RPMI7951 (cell line): ENCODE measurements at regions not wholly inside any gene's neighbourhood (a gene's known extent, or its start where the extent isn't known, plus 50 kb on each side); places are given as distances from the start of the nearest gene placed in this dataset.
"Not testable (repeated sequence)": the region's sequence is repeated elsewhere in the genome, so short reads cannot be mapped to it uniquely, and the experiment has no call there.

Source experiments
- DNase-seq: peaks from one replicate; pipeline ENCODE4 v3.0.0-alpha.2; 2012; ENCODE audit warnings: low read depth

GRCh38 chr9:75539523-75539922 is 350.9 kb upstream of the PCSK5 start:
- DNase-seq = no peak

DNA sequence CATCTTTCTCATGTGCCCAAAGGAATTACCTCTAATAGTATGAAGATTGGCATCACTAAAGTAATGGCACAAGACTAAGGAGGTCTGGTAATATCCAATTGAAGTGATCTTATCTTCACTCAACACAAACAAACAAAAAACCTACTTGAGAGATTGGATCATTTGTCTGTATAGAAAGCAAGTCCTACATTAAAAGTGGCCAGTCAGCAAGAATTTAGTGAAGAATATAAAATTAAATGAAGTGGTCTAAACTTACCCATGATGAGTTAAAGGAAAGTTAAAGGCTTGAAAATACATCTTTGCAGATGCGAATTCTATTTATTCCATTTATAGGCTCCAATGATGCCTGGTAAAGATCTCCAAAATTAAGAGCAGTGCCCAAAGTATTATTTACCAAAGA is 350.3 kb upstream of the PCSK5 start:
- no peak for DNase-seq

- no peak for DNase-seq
Measured at GRCh38 chr9:75541734-75542133, 348.7 kb upstream of the PCSK5 start.

- no peak for DNase-seq
Measured at GRCh38 chr9:75544815-75545214, 345.7 kb upstream of the PCSK5 start.

GRCh38 chr9:75545287-75545686 is 345.2 kb upstream of the PCSK5 start:
- no peak for DNase-seq

- no peak for DNase-seq
Measured at GRCh38 chr9:75548871-75549270, 341.6 kb upstream of the PCSK5 start.

DNA sequence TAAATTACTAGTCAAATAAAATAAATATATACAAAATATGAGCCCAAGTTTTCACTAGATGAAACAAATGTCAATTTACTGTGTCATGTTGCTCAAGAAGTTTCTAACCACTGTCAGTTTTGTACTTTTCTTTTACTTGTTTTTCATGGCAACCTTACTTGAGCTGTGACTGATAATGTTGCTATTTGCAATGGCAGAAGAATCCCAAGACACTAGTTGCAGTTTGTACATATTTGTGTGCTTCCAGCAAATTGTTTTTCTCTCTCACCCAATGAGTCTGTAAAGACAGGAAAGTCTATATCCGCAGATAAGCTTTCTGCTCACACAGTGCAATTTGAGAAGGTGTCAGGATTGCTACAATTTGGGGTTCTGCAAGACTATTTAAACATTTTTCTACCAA is 338.6 kb upstream of the PCSK5 start:
- DNase-seq = no peak

DNA sequence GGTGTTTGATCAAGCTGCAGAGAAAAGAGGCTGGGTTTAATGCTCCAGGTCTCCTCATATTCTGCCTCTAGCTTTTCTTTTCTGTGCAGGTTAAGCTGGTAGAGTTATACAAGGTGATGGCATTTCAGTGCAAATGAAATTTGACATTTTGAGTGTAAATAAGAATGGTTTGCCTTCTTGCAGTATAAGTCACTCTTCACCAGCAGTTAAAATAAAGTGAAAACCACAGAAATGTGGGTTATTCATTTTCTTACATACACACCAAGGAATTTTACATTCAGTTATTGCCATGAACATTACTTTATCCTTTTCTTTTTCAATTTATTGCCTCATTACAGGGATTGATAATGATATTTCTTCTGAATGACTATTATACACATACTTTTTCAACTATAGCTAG is 337.5 kb upstream of the PCSK5 start:
- DNase-seq = no peak

DNA sequence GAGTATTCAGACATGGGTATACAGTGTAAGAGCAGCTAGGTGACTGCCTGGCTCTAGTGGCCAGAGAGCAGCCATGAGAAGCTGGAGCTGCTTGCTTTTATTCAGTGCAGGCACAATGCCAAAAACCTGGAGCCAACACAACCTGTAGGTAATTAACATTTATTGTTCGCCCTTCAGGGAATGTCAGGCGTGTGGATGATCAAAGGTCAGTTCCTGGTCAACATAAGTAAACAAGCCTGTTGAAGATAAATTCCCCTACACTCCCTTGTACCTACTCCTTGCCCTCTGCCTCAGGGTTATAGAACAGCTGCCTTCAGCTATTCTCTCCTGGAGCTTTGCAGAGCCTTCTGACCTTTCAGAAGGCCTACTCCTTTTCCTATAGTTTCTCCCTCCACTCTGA is 323.7 kb upstream of the PCSK5 start:
- DNase-seq = not testable (repeated sequence)

GRCh38 chr9:75570538-75570937 is 319.9 kb upstream of the PCSK5 start:
- no peak for DNase-seq

GRCh38 chr9:75574569-75574968 is 315.9 kb upstream of the PCSK5 start:
- DNase-seq = no peak

DNA sequence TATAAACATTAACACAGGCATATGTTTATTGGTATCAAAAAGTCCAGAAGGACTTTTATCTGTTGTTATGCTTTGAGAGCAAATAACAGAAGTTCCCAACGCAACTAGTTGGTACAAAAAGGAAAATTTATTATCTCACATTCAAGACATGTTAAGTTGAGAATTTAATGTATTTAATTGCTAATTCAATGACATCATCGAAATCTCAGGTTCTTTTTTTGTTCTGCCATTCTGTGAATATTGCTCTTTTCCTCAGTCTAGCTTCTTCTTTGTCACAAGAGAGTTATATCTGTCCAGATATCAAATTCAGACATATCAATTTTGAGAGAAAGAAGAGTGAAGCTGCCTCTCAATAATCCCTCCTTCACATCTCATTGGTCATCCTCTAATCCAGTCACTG is 307.6 kb upstream of the PCSK5 start:
- DNase-seq = no peak

DNA sequence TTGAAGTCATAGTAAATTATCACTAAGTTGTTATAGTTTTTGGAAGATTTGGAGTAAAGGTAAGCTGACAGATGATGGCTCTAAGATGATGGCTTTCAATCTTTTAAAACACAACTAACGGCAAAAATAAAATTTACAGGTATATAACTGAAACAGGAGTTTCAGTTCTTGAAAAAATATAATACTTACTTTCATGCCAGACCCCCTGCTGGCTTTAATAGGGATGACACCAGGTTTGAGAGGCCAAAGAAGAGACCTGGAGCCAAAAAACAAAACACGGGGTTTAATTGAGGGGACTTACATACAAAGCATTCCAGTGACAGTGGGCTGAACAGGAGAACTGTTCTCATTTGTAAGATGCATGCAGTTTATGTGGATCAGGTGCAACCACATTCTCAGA is 301.7 kb upstream of the PCSK5 start:
- DNase-seq = no peak

- no peak for DNase-seq
Measured at GRCh38 chr9:75589497-75589896, 301.0 kb upstream of the PCSK5 start.

DNA sequence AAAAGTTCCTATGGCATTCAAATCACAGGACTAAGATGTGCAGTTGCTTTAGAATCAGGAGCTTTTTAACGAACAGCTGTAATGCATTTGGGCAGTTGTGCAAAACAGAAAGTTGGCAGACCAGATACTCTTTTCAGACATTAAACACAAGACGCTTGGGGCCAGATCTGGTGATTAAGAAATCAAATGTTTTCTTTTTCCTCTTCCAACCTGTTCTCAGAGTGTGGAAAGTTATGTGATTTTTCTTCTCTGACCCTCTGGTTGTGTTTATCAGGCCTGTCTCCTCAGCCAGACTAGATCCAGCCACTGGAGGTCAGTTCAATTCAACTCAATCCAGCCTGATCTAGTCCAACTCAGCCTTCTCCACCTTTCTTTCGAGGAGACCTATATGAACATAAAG is 298.5 kb upstream of the PCSK5 start:
- DNase-seq = no peak

GRCh38 chr9:75592586-75592985 is 297.9 kb upstream of the PCSK5 start:
- DNase-seq = no peak

- no peak for DNase-seq
Measured at GRCh38 chr9:75593920-75594319, 296.6 kb upstream of the PCSK5 start.

GRCh38 chr9:75599126-75599525 is 291.3 kb upstream of the PCSK5 start:
- DNase-seq = no peak

DNA sequence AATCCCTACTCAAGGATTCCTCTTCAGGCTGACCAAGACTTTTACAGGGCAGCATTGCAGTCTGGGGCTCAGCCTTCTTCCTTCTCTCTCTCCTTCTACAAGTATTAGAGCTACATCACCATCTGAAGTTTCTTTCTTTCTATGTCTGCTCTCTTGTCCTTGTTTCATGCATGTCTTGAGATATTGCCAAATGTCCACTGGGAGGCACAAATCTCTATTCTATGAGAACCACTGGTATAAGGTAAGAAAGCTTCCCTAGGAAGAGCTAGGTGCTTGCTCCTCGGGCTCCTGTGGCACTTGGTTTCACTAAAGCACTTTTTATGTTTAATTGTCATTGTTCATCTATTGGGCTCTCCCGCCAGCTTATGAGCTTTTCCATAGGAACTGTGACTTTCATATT is 289.2 kb upstream of the PCSK5 start:
- no peak for DNase-seq

- no peak for DNase-seq
Measured at GRCh38 chr9:75602060-75602459, 288.4 kb upstream of the PCSK5 start.

GRCh38 chr9:75604661-75605060 is 285.8 kb upstream of the PCSK5 start:
- DNase-seq = no peak

DNA sequence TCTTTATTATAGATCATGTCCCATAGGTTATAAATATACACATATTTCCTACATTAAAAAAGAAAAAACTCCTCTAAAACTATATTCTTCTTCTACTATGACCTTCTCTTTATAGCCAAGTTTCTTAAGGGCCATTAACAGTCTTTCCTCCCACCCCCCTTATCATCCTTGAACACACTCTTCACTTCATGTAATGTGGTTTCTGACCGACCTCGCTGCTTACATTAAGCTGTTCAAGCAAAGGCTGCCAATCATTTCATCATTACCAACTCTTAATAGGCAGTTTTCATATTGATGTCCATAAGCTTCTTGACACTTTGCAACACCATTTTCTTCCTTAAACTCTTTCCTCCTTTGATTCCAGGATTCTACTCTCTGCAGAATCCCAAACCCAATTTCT is 283.0 kb upstream of the PCSK5 start:
- DNase-seq = no peak

GRCh38 chr9:75609401-75609800 is 281.1 kb upstream of the PCSK5 start:
- no peak for DNase-seq

DNA sequence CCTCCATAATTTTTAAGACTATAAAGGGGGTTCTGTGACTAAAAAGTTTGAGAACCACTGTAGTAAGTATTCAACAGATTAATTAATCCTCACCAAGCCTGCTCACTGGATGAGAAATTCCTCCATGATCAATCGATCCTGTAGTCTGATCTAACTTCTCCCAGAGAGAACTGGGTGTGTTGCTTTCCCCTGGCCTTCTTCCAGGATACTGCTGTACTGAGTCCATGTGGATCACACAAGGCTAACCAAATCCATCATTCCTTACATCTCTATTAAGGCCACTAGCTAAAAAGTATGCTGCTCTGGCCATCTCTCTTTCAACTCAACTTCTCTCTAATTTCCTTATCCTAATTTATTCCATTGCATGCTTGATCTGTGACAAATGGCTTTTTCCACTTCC is 280.2 kb upstream of the PCSK5 start:
- DNase-seq = no peak

GRCh38 chr9:75612205-75612604 is 278.3 kb upstream of the PCSK5 start:
- DNase-seq = no peak
